ENCODE measurements at regions not wholly inside any gene's neighbourhood (a gene's known extent, or its start where the extent isn't known, plus 50 kb on each side); places are given as distances from the start of the nearest gene placed in this dataset.

- Histone ChIP-seq H3K27ac (no peak overlapping the region), H3K4me1 (no peaks in the 10 kb centered on the region), H3K27me3 (ENCODE audit: control insufficient read depth, insufficient read depth, low read length) (no peaks in the 10 kb centered on the region), H2AFZ (no peak overlapping the region), H3K9me3 (ENCODE audit: control insufficient read depth, low read length) (no peaks in the 10 kb centered on the region), H3K79me2 (no peaks in the 10 kb centered on the region), H3K36me3 (ENCODE audit: control insufficient read depth, insufficient read depth, low read length) (no peaks in the 10 kb centered on the region), H3K9ac (no peak overlapping the region), H3K4me2 (ENCODE audit: low read length) (no peak overlapping the region), H3K4me3 (ENCODE audit: low read depth, low read length) (no peak overlapping the region)
- TF ChIP-seq CTCF (IDR thresholded peaks at IDR 0.05), result no peak
Observed at GRCh38 chr12:38149395-38150073, 167.0 kb upstream of the ALG10B start.

- Histone ChIP-seq H3K4me1 (no peaks in the 10 kb centered on the region), H3K4me2 (ENCODE audit: low read length) (no peak overlapping the region), H3K27ac (no peak overlapping the region), H3K9ac (no peak overlapping the region), H3K27me3 (ENCODE audit: control insufficient read depth, insufficient read depth, low read length) (no peaks in the 10 kb centered on the region), H3K79me2 (no peaks in the 10 kb centered on the region), H3K36me3 (ENCODE audit: control insufficient read depth, insufficient read depth, low read length) (no peaks in the 10 kb centered on the region), H2AFZ (no peak overlapping the region), H3K4me3 (ENCODE audit: low read depth, low read length) (no peak overlapping the region), H3K9me3 (ENCODE audit: control insufficient read depth, low read length) (no peaks in the 10 kb centered on the region)
- TF ChIP-seq CTCF (IDR thresholded peaks at IDR 0.05), result no peak
Observed at GRCh38 chr12:38151991-38152700, 164.4 kb upstream of the ALG10B start.

GRCh38 chr12:38152816-38153736, 163.5 kb upstream of the ALG10B start:
- no peak overlapping the region for H3K4me3 ChIP-seq (ENCODE audit: low read depth, low read length)
- no peaks in the 10 kb centered on the region for H3K36me3 ChIP-seq (ENCODE audit: control insufficient read depth, insufficient read depth, low read length)
- H3K27ac ChIP-seq, result no peak overlapping the region
- H3K4me2 ChIP-seq (ENCODE audit: low read length), result no peak overlapping the region
- H3K4me1 ChIP-seq, result no peaks in the 10 kb centered on the region
- no peak for TF ChIP-seq CTCF (IDR thresholded peaks at IDR 0.05)
- no peaks in the 10 kb centered on the region for H3K9me3 ChIP-seq (ENCODE audit: control insufficient read depth, low read length)
- no peaks in the 10 kb centered on the region for H3K79me2 ChIP-seq
- no peak overlapping the region for H2AFZ ChIP-seq
- no peaks in the 10 kb centered on the region for H3K27me3 ChIP-seq (ENCODE audit: control insufficient read depth, insufficient read depth, low read length)
- no peak overlapping the region for H3K9ac ChIP-seq

- H3K36me3 ChIP-seq (ENCODE audit: control insufficient read depth, insufficient read depth, low read length), result no peaks in the 10 kb centered on the region
- no peaks in the 10 kb centered on the region for H3K79me2 ChIP-seq
- no peak overlapping the region for H3K4me3 ChIP-seq (ENCODE audit: low read depth, low read length)
- no peak overlapping the region for H3K9ac ChIP-seq
- no peaks in the 10 kb centered on the region for H3K27me3 ChIP-seq (ENCODE audit: control insufficient read depth, insufficient read depth, low read length)
- H2AFZ ChIP-seq, result no peak overlapping the region
- no peak for TF ChIP-seq CTCF (IDR thresholded peaks at IDR 0.05)
- no peaks in the 10 kb centered on the region for H3K4me1 ChIP-seq
- H3K4me2 ChIP-seq (ENCODE audit: low read length), result no peak overlapping the region
- no peak overlapping the region for H3K27ac ChIP-seq
- H3K9me3 ChIP-seq (ENCODE audit: control insufficient read depth, low read length), result no peaks in the 10 kb centered on the region
Observed at GRCh38 chr12:38153737-38154061, 162.9 kb upstream of the ALG10B start.

Measured in parathyroid adenoma (tissue), 2 donors.